OCI-LY3 (cell line): ENCODE measurements at regions not wholly inside any gene's neighbourhood (a gene's known extent, or its start where the extent isn't known, plus 50 kb on each side); places are given as distances from the start of the nearest gene placed in this dataset.

Experiments used
- CTCF ChIP-seq: fragments of 200-600, 300-600 bp; sonication (generic); IDR thresholded peaks from 2 replicates; pipeline ENCODE4 v1.5.1; 2014; ENCODE audit warnings: antibody characterized with exemption, low read length, low read depth
- EZH2phosphoT487 ChIP-seq: fragments of 200-600 bp; shearing (Covaris generic); IDR thresholded peaks from 2 replicates; pipeline ENCODE4 v1.6.1; 2018; ENCODE audit warnings: antibody characterized with exemption, mixed run types, low read depth

- TF ChIP-seq CTCF (no peak), EZH2phosphoT487 (no peak)
Observed at GRCh38 chr20:41991412-41991811, 373.2 kb upstream of the CHD6 start.
